Fibroblast of the conjunctiva (primary cell): ENCODE measurements at regions not wholly inside any gene's neighbourhood (a gene's known extent, or its start where the extent isn't known, plus 50 kb on each side); places are given as distances from the start of the nearest gene placed in this dataset.

Experiments used
- DNase-seq: peaks from one replicate; pipeline ENCODE4 v3.0.0-alpha.2; 2010; ENCODE audit warnings: low read depth

GRCh38 chr6:21381331-21381963, 212.1 kb upstream of the SOX4 start:
- no peak for DNase-seq

GRCh38 chr6:21382821-21383449, 210.6 kb upstream of the SOX4 start:
- DNase-seq: no peak

- no peak for DNase-seq
Measured at GRCh38 chr6:21383450-21384085, 210.0 kb upstream of the SOX4 start.

- no peak for DNase-seq
Measured at GRCh38 chr6:21384216-21384615, 209.3 kb upstream of the SOX4 start.

GRCh38 chr6:21386744-21387143, 206.8 kb upstream of the SOX4 start:
- DNase-seq: no peak

- no peak for DNase-seq
Measured at GRCh38 chr6:21390532-21391213, 202.9 kb upstream of the SOX4 start.

GRCh38 chr6:21392177-21392576, 201.4 kb upstream of the SOX4 start:
- no peak for DNase-seq

GRCh38 chr6:21393441-21394165, 199.9 kb upstream of the SOX4 start:
- no peak for DNase-seq

- no peak for DNase-seq
Measured at GRCh38 chr6:21395121-21395520, 198.4 kb upstream of the SOX4 start.

- DNase-seq: no peak
Measured at GRCh38 chr6:21396313-21396712, 197.2 kb upstream of the SOX4 start.

GRCh38 chr6:21398741-21399325, 194.7 kb upstream of the SOX4 start:
- DNase-seq: no peak

- no peak for DNase-seq
Measured at GRCh38 chr6:21402368-21402767, 191.2 kb upstream of the SOX4 start.

GRCh38 chr6:21404577-21404976, 189.0 kb upstream of the SOX4 start:
- no peak for DNase-seq

GRCh38 chr6:21406316-21406715, 187.2 kb upstream of the SOX4 start:
- DNase-seq: no peak

GRCh38 chr6:21409231-21409630, 184.3 kb upstream of the SOX4 start:
- no peak for DNase-seq

GRCh38 chr6:21413428-21413827, 180.1 kb upstream of the SOX4 start:
- no peak for DNase-seq

- DNase-seq: no peak
Measured at GRCh38 chr6:21414065-21414464, 179.5 kb upstream of the SOX4 start.

- DNase-seq: no peak
Measured at GRCh38 chr6:21420146-21420878, 173.2 kb upstream of the SOX4 start.

GRCh38 chr6:21420926-21421325, 172.6 kb upstream of the SOX4 start:
- no peak for DNase-seq

- DNase-seq: no peak
Measured at GRCh38 chr6:21423106-21423854, 170.3 kb upstream of the SOX4 start.
